ENCODE measurements at regions not wholly inside any gene's neighbourhood (a gene's known extent, or its start where the extent isn't known, plus 50 kb on each side); places are given as distances from the start of the nearest gene placed in this dataset.

DNA sequence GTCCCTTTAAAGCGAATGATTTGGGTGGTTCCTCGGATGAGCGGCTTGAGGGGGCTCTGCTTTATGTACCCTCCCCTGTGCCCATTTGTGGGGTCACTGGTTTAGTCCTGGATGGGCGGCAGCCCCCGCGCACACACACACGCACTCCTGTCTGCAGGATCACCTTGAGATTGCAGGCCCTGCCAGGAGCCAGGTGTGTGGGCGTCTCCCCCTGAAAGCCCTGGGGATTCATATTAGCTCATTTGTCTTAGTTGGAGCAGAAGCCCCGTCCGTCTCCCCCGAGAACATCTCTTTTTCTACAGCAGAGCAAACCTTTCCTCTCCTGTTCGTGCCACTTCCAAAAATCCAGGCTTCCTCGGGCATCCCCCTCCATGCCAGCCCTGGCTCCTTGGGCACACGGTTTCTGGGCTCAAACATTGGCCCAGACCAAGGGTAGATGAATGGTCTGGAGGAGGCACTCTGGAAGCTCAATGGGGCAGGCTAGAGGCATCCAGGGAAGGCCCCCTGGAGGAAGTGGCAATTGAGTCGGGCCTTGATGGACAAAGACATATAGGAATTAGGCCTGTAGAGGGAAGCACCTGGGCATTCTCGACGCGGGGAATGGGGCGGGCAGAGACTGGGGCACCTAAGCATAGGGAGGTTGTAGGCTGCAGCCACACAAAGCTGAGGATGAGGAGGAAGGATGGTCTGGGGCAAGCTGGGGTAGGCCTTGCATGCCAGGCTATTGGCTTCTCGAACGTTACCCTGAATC lies 218.5 kb upstream of the GSE1 start:
- TF ChIP-seq CTCF (conservative IDR thresholded peaks at IDR 0.05; ENCODE audit: low read depth, low read length): no peak
- TF ChIP-seq POLR2A (IDR thresholded peaks at IDR 0.05; ENCODE audit: low read depth, low read length): no peak
- TF ChIP-seq RFX5 (IDR thresholded peaks at IDR 0.05; ENCODE audit: low read depth, low read length): no peak
- TF ChIP-seq MAFK (IDR thresholded peaks at IDR 0.05; ENCODE audit: low read depth, low read length): no peak
- no peak for TF ChIP-seq RAD21 (IDR thresholded peaks at IDR 0.05; ENCODE audit: low read length)
- TF ChIP-seq, protein P1, sequence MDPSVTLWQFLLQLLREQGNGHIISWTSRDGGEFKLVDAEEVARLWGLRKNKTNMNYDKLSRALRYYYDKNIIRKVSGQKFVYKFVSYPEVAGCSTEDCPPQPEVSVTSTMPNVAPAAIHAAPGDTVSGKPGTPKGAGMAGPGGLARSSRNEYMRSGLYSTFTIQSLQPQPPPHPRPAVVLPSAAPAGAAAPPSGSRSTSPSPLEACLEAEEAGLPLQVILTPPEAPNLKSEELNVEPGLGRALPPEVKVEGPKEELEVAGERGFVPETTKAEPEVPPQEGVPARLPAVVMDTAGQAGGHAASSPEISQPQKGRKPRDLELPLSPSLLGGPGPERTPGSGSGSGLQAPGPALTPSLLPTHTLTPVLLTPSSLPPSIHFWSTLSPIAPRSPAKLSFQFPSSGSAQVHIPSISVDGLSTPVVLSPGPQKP (IDR thresholded peaks at IDR 0.05; ENCODE audit: borderline replicate concordance, low read depth, low read length): no peak
- TF ChIP-seq CHD1 (IDR thresholded peaks at IDR 0.05; ENCODE audit: low read depth, low read length): no peak
- no peak for TF ChIP-seq SMC3 (IDR thresholded peaks at IDR 0.05; ENCODE audit: low read depth, low read length)
- TF ChIP-seq USF2 (IDR thresholded peaks at IDR 0.05; ENCODE audit: low read depth, low read length): no peak
- TF ChIP-seq NFE2L2 (IDR thresholded peaks at IDR 0.05; ENCODE audit: low read depth, low read length): no peak
- no peak for TF ChIP-seq CEBPB (IDR thresholded peaks at IDR 0.05; ENCODE audit: low read depth, low read length)
- TF ChIP-seq BHLHE40 (IDR thresholded peaks at IDR 0.05; ENCODE audit: low read depth, low read length): no peak
- TF ChIP-seq MXI1 (IDR thresholded peaks at IDR 0.05; ENCODE audit: borderline replicate concordance, low read depth, low read length): no peak
- TF ChIP-seq MAZ (IDR thresholded peaks at IDR 0.05; ENCODE audit: borderline replicate concordance, low read depth, low read length): no peak

All from IMR-90 (cell line).